HG02678 (cell line): ENCODE measurements at regions not wholly inside any gene's neighbourhood (a gene's known extent, or its start where the extent isn't known, plus 50 kb on each side); places are given as distances from the start of the nearest gene placed in this dataset.
"Not testable (repeated sequence)": the region's sequence is repeated elsewhere in the genome, so short reads cannot be mapped to it uniquely, and the experiment has no call there.

ENCODE experiments used
- ATAC-seq: cut with Tn5 transposase; IDR thresholded peaks from one replicate; pipeline ENCODE4 v1.9.1; 2021; ENCODE audit warnings: mild to moderate bottlenecking, moderate library complexity; ENCODE audit not compliant: unreplicated experiment

DNA sequence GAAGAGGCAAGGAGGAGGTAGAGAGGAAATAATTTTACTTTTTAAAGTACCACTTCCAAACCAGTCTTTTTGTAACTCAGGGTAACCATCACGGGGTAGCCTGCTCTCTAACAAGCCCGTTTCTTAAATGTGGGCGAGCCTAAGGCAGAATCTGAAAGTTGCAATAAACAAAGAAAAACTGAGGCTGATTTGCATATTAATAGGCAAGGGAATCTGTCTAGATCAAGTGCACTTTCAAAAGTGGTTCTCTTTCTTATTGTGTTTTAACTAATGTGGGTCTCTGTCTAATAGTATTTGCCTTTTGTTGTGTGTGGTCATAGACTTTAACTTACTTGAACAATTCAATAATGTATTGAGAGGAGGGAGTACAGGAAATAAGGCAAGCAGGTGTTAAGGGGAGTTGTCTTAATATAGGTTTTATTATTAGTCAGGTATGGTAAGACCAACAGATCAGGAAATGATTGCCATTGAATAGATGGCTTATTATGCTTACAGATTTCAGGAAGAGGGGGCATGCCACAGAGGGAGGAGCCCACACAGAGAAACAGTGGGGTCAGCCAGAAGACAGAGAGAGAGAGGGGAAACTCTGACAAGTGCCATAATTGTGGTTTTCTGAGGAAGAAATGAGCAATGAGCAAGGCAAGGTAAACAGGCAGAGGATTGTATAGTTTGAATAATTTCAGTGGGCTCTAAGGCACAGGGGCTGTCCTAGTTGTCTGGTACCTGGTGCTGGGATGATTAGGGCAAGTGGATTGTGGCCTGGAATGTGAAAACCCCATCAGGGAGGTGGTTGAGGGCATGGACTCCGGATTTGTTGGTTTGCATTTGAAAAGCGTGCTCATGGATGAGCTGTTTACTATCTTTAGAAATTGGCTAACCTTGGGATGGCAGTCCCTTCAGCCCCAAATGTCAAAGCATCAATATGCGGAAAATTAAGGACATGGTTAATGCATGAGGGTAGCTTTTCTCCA is 237.2 kb downstream of the TOX3 start:
- no peak for ATAC-seq

DNA sequence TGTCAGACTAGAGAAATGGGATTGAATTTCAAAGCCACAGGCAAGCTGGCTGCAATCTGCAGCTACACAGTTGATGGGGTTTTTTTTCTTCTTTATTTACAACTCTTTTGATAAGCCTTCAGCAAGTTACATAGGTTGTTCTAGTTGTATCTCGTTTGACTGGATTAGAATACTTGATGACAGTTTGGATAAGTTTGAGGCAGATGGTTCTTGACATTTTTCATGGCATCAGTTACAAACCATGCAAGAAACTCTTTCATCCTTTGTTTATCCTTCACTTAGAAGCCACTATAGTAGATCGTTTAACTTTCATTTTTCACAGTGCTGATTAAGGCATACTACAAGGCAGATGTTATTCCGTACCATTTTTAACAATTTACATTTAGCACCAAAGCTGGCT is 238.9 kb downstream of the TOX3 start:
- ATAC-seq = no peak

GRCh38 chr16:52301026-52301425 is 245.9 kb downstream of the TOX3 start:
- ATAC-seq = no peak

DNA sequence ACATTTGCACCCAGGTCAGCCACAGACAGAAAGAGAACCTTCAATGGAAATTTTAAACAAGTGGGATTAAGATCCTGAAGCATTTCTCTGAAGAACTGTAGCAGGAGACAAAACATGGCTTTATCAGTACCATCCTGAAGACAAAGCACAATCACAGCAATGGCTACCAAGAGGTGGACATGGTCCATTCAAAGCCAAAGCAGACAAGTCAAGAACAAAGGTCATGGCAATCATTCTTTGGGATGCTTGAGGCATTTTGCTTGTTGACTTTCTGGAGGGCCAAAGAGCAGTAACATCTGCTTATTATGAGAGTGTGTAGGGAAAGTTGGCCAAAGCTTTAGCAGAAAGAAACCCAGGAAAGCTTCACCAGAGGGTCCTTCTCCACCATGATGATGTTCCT is 248.2 kb downstream of the TOX3 start:
- no peak for ATAC-seq

- ATAC-seq = not testable (repeated sequence)
Measured at GRCh38 chr16:52296706-52297315, 250.1 kb downstream of the TOX3 start.

DNA sequence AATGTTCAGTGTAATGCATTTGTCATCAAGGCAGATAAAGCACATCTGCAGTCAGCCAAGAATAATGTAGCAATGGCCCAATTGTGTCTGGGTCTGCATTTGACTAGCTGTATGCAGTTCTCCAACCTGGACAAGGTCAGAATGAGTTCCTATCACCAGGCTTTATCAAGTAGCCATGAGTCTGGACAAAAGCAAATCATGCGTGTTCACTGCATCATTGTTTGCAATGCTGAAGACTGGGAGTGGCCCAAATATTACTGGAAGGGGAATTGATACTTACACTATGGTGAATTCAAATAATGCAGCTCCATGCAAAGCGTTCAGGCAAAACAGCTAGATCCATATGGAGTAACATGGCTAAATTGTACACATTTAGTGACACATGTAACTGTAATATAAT is 250.9 kb downstream of the TOX3 start:
- ATAC-seq = no peak

DNA sequence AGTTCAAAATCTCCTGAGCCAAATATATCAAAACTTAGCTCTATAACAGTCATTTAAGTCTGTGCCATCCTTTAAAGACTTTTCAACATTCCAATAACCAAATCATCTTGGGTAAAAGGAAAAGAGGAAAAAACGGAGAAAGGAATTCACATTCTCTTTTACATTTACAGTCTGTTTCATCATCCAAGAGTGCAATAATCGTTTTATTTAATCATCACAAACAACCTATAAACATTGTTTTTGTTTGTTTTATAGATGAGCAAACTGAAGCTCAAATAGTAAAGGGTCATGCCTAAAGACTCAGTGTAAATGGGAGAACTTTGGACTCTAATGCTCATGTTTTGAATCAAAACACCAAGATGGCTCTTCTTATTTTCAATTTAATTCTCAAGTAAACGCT is 252.3 kb downstream of the TOX3 start:
- ATAC-seq = no peak

- no peak for ATAC-seq
Measured at GRCh38 chr16:52293204-52293603, 253.7 kb downstream of the TOX3 start.

GRCh38 chr16:52283584-52284375 is 263.2 kb downstream of the TOX3 start:
- ATAC-seq = no peak

GRCh38 chr16:52283018-52283417 is 263.9 kb downstream of the TOX3 start:
- ATAC-seq = no peak

- ATAC-seq = no peak
Measured at GRCh38 chr16:52280086-52280485, 266.9 kb downstream of the TOX3 start.

DNA sequence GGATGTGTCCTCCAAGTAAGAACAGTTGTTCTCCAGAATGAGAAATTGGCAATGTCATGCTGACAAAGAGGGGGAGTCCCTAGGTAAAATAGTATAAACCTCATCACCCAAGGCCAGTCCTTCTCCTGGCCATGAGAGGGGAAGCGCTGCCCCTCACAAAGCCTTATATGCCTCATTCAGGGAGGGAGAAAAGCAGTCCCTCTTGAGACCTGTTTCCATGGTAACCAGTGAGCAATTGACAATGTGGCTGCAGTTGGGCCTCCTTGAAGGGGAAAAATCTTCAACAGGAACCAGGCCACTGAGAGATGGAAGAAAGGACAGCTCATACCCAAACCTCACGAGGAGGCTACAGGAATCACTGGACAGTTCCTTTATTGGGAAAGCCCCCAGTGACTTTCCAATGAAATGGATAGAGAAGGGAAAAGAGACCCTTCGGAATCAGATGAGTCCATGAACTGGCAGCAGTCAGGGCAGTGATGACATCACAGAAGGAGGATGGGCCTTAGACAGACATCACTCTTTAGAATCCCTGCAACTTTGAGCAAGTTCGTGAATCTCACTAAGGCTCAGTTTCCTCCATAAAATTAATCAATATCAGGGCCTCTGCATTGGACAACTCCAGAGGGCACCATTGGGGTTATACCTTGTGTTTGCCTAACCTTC is 275.7 kb downstream of the TOX3 start:
- ATAC-seq = no peak

- ATAC-seq = no peak
Measured at GRCh38 chr16:52265446-52265861, 281.5 kb downstream of the TOX3 start.

GRCh38 chr16:52257534-52257933 is 289.4 kb downstream of the TOX3 start:
- no peak for ATAC-seq

DNA sequence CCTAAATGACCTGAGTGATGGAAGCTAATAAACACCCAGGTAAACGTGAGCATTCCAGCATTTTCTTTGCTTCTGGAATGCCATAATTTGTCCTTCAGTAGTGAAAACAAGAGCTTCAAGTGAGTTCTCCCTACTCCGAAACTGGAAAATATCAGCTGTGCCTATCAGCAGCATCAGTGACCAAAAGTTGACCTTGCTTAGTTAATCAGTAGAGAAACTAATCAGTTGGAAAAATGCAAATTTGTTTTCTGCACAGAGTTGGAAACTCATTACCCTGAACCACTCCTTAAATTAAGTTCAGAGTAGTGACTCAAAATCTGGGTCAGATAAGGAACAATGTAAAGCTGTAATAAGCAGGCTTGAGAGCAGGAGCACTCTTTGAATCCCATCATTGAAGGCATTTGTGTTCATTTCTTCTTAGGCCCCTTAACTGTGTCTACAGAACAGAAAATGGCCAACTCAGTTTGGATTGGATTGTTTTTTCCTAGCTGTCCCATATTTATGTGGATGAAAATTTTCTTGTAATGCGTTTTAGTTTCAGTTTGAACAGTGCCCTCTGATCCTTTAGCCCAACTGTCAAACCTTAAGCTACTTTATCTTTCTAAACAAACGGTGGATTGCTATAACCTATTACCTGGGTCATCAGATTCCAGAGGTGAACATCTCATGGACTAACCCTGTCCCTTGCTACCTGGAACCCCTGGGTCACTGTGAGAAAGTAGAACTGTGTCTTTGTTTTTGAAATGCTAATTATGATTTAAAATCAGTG is 290.4 kb downstream of the TOX3 start:
- ATAC-seq = no peak

DNA sequence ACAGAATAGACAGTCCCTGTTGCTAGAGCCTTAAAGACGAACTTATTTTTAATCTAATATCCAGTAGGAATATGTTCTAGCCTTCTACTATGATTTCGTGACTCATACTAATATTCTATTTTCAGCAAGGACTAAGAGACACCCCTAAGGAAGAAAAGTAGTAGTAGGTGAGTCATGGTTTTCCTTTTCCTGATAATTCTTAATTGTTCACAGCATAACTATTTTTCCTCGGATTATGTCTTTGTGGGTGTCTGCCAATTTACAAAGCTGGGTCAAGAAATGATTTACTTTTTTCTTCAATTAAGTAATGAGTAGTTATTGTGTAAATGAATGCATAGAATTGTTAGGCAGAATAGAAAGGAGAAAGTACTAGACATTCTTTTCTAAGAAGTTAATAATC is 292.2 kb downstream of the TOX3 start:
- ATAC-seq = no peak

- no peak for ATAC-seq
Measured at GRCh38 chr16:52252680-52253079, 294.3 kb downstream of the TOX3 start.

- no peak for ATAC-seq
Measured at GRCh38 chr16:52251495-52251894, 295.4 kb downstream of the TOX3 start.

GRCh38 chr16:52247737-52248136 is 299.2 kb downstream of the TOX3 start:
- no peak for ATAC-seq

DNA sequence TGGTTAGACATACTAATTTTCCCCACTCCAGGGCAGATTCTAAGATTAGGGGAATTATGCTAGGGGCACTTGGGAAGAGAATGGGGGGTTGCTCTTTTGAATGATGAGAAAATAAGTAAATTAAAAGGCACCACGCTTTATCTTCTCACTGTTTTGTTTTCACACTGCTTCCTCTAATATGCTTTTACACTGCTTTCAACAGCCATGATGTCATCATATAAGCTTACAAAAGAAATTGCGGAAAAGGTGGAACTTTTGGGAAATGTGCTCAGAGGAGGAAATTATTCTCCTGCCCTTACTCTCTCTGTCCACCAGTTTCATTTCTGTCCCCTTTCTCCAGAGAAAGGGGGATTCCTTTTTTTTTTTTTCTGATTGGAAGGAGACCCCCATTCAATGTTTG is 308.2 kb downstream of the TOX3 start:
- no peak for ATAC-seq
